VCaP (cell line): ENCODE measurements at regions not wholly inside any gene's neighbourhood (a gene's known extent, or its start where the extent isn't known, plus 50 kb on each side); places are given as distances from the start of the nearest gene placed in this dataset.
A peak's percentile ranks its signal among the peaks of the same experiment; 100 is the strongest.

Experiments
- H3K27ac ChIP-seq: fragments of 450-650 bp; 2 replicates; pipeline ENCODE4 v1.5.1; 2017
- CTCF ChIP-seq: fragments of 450-650 bp; conservative IDR thresholded peaks from 2 replicates; pipeline ENCODE4 v1.5.1; 2017; ENCODE audit warnings: mild to moderate bottlenecking, moderate library complexity

- no peak for TF ChIP-seq CTCF
These were observed 131.7 kb downstream of the MTHFS start for GRCh38 chr15:79765081-79765480.

DNA sequence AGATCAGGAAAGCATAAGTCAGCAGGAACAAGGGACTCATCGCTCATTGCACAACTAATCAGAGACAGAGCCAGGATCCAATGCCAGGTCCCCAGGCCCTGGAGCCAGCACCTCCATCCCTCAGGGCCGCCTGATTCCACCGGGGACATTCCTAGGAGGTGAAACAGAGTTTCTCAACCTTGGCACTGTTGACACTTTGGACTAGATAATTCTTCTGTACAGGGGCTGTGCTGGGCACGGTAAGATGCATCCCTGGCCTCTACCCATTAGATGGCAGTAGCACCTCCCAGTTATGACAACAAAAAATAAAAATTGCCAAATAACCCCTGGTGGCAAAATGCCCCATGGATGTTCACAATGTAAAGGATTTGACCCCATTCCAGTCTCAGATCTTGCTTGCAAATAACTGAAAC lies 127.7 kb downstream of the MTHFS start:
- H3K27ac ChIP-seq, result peak overlapping the region; percentile 53
- peak; percentile 90 for TF ChIP-seq CTCF

More at GRCh38 chr15:79765081-79765480, 131.7 kb downstream of the MTHFS start:
- H3K27ac ChIP-seq, result no peak overlapping the region

DNA sequence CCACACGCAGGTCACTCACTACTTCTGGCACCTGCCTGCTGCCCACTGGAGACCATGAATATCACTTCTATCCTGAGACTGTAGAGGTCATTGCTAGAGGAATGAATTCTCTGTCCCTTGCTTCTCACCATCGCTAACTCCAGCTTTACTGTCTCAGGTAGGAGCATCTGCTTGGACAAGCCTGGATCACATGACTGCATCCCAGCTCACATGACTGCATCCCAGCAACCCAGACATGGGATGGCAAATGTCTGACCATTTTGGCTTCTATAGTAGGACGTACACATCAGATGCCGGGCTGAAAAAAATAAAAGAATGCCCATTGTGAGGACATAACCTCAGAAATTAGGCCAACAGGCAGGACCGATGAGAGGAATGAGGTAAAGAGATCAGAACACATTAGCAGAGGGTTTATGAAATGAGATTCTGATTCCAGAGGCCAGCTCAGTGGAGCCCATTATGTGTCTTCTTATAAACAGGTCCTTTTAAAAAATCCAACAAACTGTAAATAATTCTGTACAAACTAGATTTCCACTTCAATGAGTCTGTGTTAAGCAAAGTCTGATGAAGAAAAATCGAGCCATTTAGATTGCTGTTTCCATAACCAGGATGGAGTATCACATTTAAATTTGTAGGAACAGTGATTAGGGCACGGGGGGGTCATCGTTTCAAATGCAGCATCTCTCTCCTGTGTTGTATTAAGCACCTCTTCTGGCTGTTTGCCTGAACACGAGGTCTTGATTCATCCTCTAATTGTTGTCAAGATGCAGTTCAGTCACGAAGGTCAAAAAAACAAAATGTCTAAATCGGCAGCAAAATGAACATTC lies 126.7 kb downstream of the MTHFS start:
- peak overlapping the region; percentile 53; the same call in 1 of the 2 replicates for H3K27ac ChIP-seq
- TF ChIP-seq CTCF, result no peak

GRCh38 chr15:79773128-79773527 lies 123.7 kb downstream of the MTHFS start:
- peak overlapping the region; percentile 100; the same call in 1 of the 2 replicates for H3K27ac ChIP-seq
- no peak for TF ChIP-seq CTCF

- TF ChIP-seq CTCF, result no peak
- peak overlapping the region; percentile 100 for H3K27ac ChIP-seq
These were observed 121.0 kb downstream of the MTHFS start for GRCh38 chr15:79775821-79776220.

- no peak for TF ChIP-seq CTCF
- H3K27ac ChIP-seq, result peak overlapping the region; percentile 100
These were observed 118.9 kb downstream of the MTHFS start for GRCh38 chr15:79777916-79778315.

GRCh38 chr15:79778378-79778990 lies 118.3 kb downstream of the MTHFS start:
- H3K27ac ChIP-seq, result peak overlapping the region; percentile 100
- peak; percentile 44 for TF ChIP-seq CTCF
